Inflammatory macrophage treated with lipopolysaccharide for 1 hour (primary cell): ENCODE measurements at regions not wholly inside any gene's neighbourhood (a gene's known extent, or its start where the extent isn't known, plus 50 kb on each side); places are given as distances from the start of the nearest gene placed in this dataset.
A peak's percentile ranks its signal among the peaks of the same experiment; 100 is the strongest.

ENCODE experiments used
- DNase-seq, 2 donors: peaks; one replicate each; pipeline ENCODE4 v3.0.0-alpha.2; 2020 to 2022

- no peak for DNase-seq
These were observed 182.7 kb upstream of the CIBAR2 start for GRCh38 chr16:85294810-85295508.

- peak; percentile 40 to 77 for DNase-seq
These were observed 184.8 kb upstream of the CIBAR2 start for GRCh38 chr16:85296859-85297660.

- no peak for DNase-seq
These were observed 185.6 kb upstream of the CIBAR2 start for GRCh38 chr16:85297881-85298280.

- no peak for DNase-seq
These were observed 188.2 kb upstream of the CIBAR2 start for GRCh38 chr16:85300406-85300968.

GRCh38 chr16:85301231-85301630 lies 189.0 kb upstream of the CIBAR2 start:
- DNase-seq, result no peak

GRCh38 chr16:85302018-85302847 lies 190.0 kb upstream of the CIBAR2 start:
- no peak for DNase-seq

GRCh38 chr16:85302848-85303353 lies 190.6 kb upstream of the CIBAR2 start:
- no peak for DNase-seq

GRCh38 chr16:85303354-85303883 lies 191.1 kb upstream of the CIBAR2 start:
- peak; percentile 36 to 73 for DNase-seq

GRCh38 chr16:85304337-85304736 lies 192.1 kb upstream of the CIBAR2 start:
- DNase-seq, result no peak

- DNase-seq, result peak; percentile 85 to 89
These were observed 194.0 kb upstream of the CIBAR2 start for GRCh38 chr16:85306071-85306792.

- no peak for DNase-seq
These were observed 194.7 kb upstream of the CIBAR2 start for GRCh38 chr16:85306793-85307551.

- no peak for DNase-seq
These were observed 195.5 kb upstream of the CIBAR2 start for GRCh38 chr16:85307552-85308364.

GRCh38 chr16:85308611-85309540 lies 196.6 kb upstream of the CIBAR2 start:
- DNase-seq, result peak in 1 of 2 donors; percentile 18

- peak; percentile 74 to 76 for DNase-seq
These were observed 197.7 kb upstream of the CIBAR2 start for GRCh38 chr16:85309656-85310587.

GRCh38 chr16:85310868-85311585 lies 198.8 kb upstream of the CIBAR2 start:
- no peak for DNase-seq

GRCh38 chr16:85311741-85312140 lies 199.5 kb upstream of the CIBAR2 start:
- no peak for DNase-seq

GRCh38 chr16:85312174-85312573 lies 199.9 kb upstream of the CIBAR2 start:
- DNase-seq, result no peak
